NCI-H524 (cell line): ENCODE measurements at regions not wholly inside any gene's neighbourhood (a gene's known extent, or its start where the extent isn't known, plus 50 kb on each side); places are given as distances from the start of the nearest gene placed in this dataset.
"Not testable (repeated sequence)": the region's sequence is repeated elsewhere in the genome, so short reads cannot be mapped to it uniquely, and the experiment has no call there.

Experiments
- DNase-seq, 2 experiments: peaks; one replicate each; lab custom pipeline; 2025; lab: John Stamatoyannopoulos, UW

- no peak for DNase-seq
These were observed 156.2 kb upstream of the SLC7A11 start for GRCh38 chr4:138398322-138398721.

- DNase-seq = no peak
These were observed 151.9 kb upstream of the SLC7A11 start for GRCh38 chr4:138393886-138394610.

GRCh38 chr4:138392751-138393308 is 150.7 kb upstream of the SLC7A11 start:
- no peak for DNase-seq

- DNase-seq = no peak
These were observed 148.0 kb upstream of the SLC7A11 start for GRCh38 chr4:138389976-138390685.

- DNase-seq = no peak
These were observed 132.8 kb upstream of the SLC7A11 start for GRCh38 chr4:138374947-138375346.

GRCh38 chr4:138367942-138368341 is 125.8 kb upstream of the SLC7A11 start:
- DNase-seq = no peak

GRCh38 chr4:138352446-138352845 is 110.3 kb upstream of the SLC7A11 start:
- not testable (repeated sequence) for DNase-seq

- DNase-seq = no peak
These were observed 105.9 kb upstream of the SLC7A11 start for GRCh38 chr4:138348055-138348454.

GRCh38 chr4:138347561-138347960 is 105.4 kb upstream of the SLC7A11 start:
- no peak for DNase-seq

GRCh38 chr4:138344851-138345250 is 102.7 kb upstream of the SLC7A11 start:
- DNase-seq = no peak

GRCh38 chr4:138344054-138344453 is 101.9 kb upstream of the SLC7A11 start:
- DNase-seq = no peak

- no peak for DNase-seq
These were observed 99.7 kb upstream of the SLC7A11 start for GRCh38 chr4:138341739-138342415.

GRCh38 chr4:138338840-138339239 is 96.7 kb upstream of the SLC7A11 start:
- DNase-seq = no peak

GRCh38 chr4:138338222-138338621 is 96.1 kb upstream of the SLC7A11 start:
- DNase-seq = not testable (repeated sequence)

GRCh38 chr4:138334346-138335016 is 92.3 kb upstream of the SLC7A11 start:
- no peak for DNase-seq

GRCh38 chr4:138332415-138332814 is 90.3 kb upstream of the SLC7A11 start:
- DNase-seq = not testable (repeated sequence)

GRCh38 chr4:138330531-138330930 is 88.4 kb upstream of the SLC7A11 start:
- no peak for DNase-seq

GRCh38 chr4:138329506-138330070 is 87.4 kb upstream of the SLC7A11 start:
- DNase-seq = no peak

GRCh38 chr4:138327338-138327737 is 85.2 kb upstream of the SLC7A11 start:
- no peak for DNase-seq

- DNase-seq = no peak
These were observed 78.7 kb upstream of the SLC7A11 start for GRCh38 chr4:138320831-138321230.

GRCh38 chr4:138320030-138320429 is 77.9 kb upstream of the SLC7A11 start:
- DNase-seq = no peak
